SK-N-SH treated with all-trans-retinoic acid at 6 μM for 48 hours (cell line): ENCODE measurements at regions not wholly inside any gene's neighbourhood (a gene's known extent, or its start where the extent isn't known, plus 50 kb on each side); places are given as distances from the start of the nearest gene placed in this dataset.

Experiments
- ATAC-seq: fragments of 200-7000 bp; cut with Tn5 transposase; 3 replicates; pipeline ENCODE4 v1.9.1; 2020; ENCODE audit warnings: mild to moderate bottlenecking, moderate library complexity
- ARNTL ChIP-seq: fragments of 450-650 bp; formaldehyde crosslinking; IDR thresholded peaks from 2 replicates; pipeline ENCODE4 v1.5.0; 2020; ENCODE audit warnings: low read depth, mild to moderate bottlenecking, moderate library complexity, borderline replicate concordance
- BACH2 ChIP-seq: fragments of 250-450 bp; sonication (Bioruptor Pico); IDR thresholded peaks from 2 replicates; pipeline ENCODE4 v1.9.0; 2021; ENCODE audit warnings: mild to moderate bottlenecking, borderline replicate concordance
- CSDC2 ChIP-seq: fragments of 250-450 bp; sonication (Bioruptor Pico); IDR thresholded peaks from 2 replicates; pipeline ENCODE4 v1.5.0; 2020; ENCODE audit warnings: mild to moderate bottlenecking, moderate library complexity
- ESRRG ChIP-seq: fragments of 250-450 bp; sonication (Bioruptor Pico); IDR thresholded peaks from 2 replicates; pipeline ENCODE4 v1.6.1; 2021; ENCODE audit warnings: mild to moderate bottlenecking
- GLIS3 ChIP-seq: fragments of 250-450 bp; sonication (Bioruptor Pico); IDR thresholded peaks from 2 replicates; pipeline ENCODE4 v1.5.0; 2020; ENCODE audit warnings: mild to moderate bottlenecking, moderate library complexity
- ISL1 ChIP-seq: fragments of 250-450 bp; sonication (Bioruptor Pico); IDR thresholded peaks from 2 replicates; pipeline ENCODE4 v2.1.2; 2022; ENCODE audit warnings: mild to moderate bottlenecking, moderate library complexity
- OSR1 ChIP-seq: fragments of 250-450 bp; sonication (Bioruptor Pico); IDR thresholded peaks from 2 replicates; pipeline ENCODE4 v1.8.0; 2022; ENCODE audit warnings: moderate library complexity, mild to moderate bottlenecking, inconsistent platforms
- PPARA ChIP-seq: fragments of 250-450 bp; sonication (Bioruptor Pico); IDR thresholded peaks from 2 replicates; pipeline ENCODE4 v1.5.0; 2020; ENCODE audit warnings: mild to moderate bottlenecking, borderline replicate concordance
- TCF4 ChIP-seq: fragments of 250-450 bp; sonication (Bioruptor Pico); IDR thresholded peaks from 2 replicates; pipeline ENCODE4 v1.8.0; 2021; ENCODE audit warnings: mild to moderate bottlenecking, moderate library complexity, borderline replicate concordance
- TOX ChIP-seq: fragments of 250-450 bp; sonication (Bioruptor Pico); IDR thresholded peaks from 2 replicates; pipeline ENCODE4 v1.8.0; 2021; ENCODE audit warnings: mild to moderate bottlenecking, moderate library complexity, borderline replicate concordance
- ZC3H10 ChIP-seq: fragments of 250-450 bp; sonication (Bioruptor Pico); IDR thresholded peaks from 2 replicates; pipeline ENCODE4 v1.5.1; 2021; ENCODE audit warnings: mild to moderate bottlenecking, moderate library complexity
- ZNF565 ChIP-seq: fragments of 450-650 bp; formaldehyde crosslinking; conservative IDR thresholded peaks from 2 replicates; pipeline ENCODE4 v1.5.0; 2020; ENCODE audit warnings: low read depth, mild to moderate bottlenecking, moderate library complexity
- ZNF70 ChIP-seq: fragments of 450-650 bp; formaldehyde crosslinking; IDR thresholded peaks from 2 replicates; pipeline ENCODE4 v1.5.0; 2020; ENCODE audit warnings: mild to moderate bottlenecking, moderate library complexity
- ZNF8 ChIP-seq: fragments of 450-650 bp; formaldehyde crosslinking; IDR thresholded peaks from 2 replicates; pipeline ENCODE4 v1.5.0; 2020; ENCODE audit warnings: mild to moderate bottlenecking, moderate library complexity
- TF ChIP-seq, protein P1 (sequence below): fragments of 250-450 bp; sonication (Bioruptor Pico); IDR thresholded peaks from 2 replicates; pipeline ENCODE4 v1.8.0; 2020; ENCODE audit warnings: mild to moderate bottlenecking, moderate library complexity, borderline replicate concordance
- TF ChIP-seq, protein P2 (sequence below): fragments of 250-450 bp; sonication (Bioruptor Pico); IDR thresholded peaks from 2 replicates; pipeline ENCODE4 v1.5.0; 2020; ENCODE audit warnings: mild to moderate bottlenecking, moderate library complexity
- TF ChIP-seq, protein P3 (sequence below): fragments of 250-450 bp; sonication (Bioruptor Pico); IDR thresholded peaks from 2 replicates; pipeline ENCODE4 v1.5.1; 2020; ENCODE audit warnings: low read depth, mild to moderate bottlenecking, moderate library complexity
- TF ChIP-seq, protein P4 (sequence below): fragments of 250-450 bp; sonication (Bioruptor Pico); IDR thresholded peaks from 2 replicates; pipeline ENCODE4 v1.8.0; 2021; ENCODE audit warnings: low read depth, mild to moderate bottlenecking, moderate library complexity, borderline replicate concordance
- TF ChIP-seq, protein P5 (sequence below): fragments of 250-450 bp; sonication (Bioruptor Pico); IDR thresholded peaks from 2 replicates; pipeline ENCODE4 v1.5.1; 2021; ENCODE audit warnings: mild to moderate bottlenecking, moderate library complexity

DNA sequence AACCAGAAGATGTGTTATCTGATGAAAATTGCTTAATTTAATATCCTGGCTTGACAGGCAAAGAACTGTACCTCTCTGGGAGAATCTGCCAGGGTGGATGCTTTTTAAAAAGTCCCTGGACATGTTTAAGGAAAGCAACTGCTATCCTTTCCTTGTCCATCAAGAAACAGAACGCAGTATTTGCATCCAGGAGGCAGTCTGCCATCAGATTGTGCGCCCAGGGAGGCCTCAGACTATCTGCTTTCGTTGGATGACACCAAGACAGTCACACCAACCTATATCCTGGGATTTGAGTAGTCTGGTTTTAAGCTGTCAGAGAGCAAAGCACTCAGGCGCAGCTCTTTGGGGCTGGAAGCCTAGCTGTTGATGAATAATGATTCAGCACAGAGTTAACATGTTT is 121.9 kb downstream of the TBX5 start:
- TF ChIP-seq ZC3H10 (CRISPR knock-in tag) (no peak), ZNF70 (CRISPR knock-in tag) (no peak), GLIS3 (CRISPR knock-in tag) (no peak), ZNF8 (CRISPR knock-in tag) (no peak), ESRRG (no peak), BACH2 (no peak)
- TF ChIP-seq, protein P1, sequence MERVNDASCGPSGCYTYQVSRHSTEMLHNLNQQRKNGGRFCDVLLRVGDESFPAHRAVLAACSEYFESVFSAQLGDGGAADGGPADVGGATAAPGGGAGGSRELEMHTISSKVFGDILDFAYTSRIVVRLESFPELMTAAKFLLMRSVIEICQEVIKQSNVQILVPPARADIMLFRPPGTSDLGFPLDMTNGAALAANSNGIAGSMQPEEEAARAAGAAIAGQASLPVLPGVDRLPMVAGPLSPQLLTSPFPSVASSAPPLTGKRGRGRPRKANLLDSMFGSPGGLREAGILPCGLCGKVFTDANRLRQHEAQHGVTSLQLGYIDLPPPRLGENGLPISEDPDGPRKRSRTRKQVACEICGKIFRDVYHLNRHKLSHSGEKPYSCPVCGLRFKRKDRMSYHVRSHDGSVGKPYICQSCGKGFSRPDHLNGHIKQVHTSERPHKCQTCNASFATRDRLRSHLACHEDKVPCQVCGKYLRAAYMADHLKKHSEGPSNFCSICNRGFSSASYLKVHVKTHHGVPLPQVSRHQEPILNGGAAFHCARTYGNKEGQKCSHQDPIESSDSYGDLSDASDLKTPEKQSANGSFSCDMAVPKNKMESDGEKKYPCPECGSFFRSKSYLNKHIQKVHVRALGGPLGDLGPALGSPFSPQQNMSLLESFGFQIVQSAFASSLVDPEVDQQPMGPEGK (CRISPR knock-in tag), result no peak
- TF ChIP-seq, protein P2, sequence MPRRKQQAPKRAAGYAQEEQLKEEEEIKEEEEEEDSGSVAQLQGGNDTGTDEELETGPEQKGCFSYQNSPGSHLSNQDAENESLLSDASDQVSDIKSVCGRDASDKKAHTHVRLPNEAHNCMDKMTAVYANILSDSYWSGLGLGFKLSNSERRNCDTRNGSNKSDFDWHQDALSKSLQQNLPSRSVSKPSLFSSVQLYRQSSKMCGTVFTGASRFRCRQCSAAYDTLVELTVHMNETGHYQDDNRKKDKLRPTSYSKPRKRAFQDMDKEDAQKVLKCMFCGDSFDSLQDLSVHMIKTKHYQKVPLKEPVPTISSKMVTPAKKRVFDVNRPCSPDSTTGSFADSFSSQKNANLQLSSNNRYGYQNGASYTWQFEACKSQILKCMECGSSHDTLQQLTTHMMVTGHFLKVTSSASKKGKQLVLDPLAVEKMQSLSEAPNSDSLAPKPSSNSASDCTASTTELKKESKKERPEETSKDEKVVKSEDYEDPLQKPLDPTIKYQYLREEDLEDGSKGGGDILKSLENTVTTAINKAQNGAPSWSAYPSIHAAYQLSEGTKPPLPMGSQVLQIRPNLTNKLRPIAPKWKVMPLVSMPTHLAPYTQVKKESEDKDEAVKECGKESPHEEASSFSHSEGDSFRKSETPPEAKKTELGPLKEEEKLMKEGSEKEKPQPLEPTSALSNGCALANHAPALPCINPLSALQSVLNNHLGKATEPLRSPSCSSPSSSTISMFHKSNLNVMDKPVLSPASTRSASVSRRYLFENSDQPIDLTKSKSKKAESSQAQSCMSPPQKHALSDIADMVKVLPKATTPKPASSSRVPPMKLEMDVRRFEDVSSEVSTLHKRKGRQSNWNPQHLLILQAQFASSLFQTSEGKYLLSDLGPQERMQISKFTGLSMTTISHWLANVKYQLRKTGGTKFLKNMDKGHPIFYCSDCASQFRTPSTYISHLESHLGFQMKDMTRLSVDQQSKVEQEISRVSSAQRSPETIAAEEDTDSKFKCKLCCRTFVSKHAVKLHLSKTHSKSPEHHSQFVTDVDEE (CRISPR knock-in tag), result no peak
- no peak for ATAC-seq

DNA sequence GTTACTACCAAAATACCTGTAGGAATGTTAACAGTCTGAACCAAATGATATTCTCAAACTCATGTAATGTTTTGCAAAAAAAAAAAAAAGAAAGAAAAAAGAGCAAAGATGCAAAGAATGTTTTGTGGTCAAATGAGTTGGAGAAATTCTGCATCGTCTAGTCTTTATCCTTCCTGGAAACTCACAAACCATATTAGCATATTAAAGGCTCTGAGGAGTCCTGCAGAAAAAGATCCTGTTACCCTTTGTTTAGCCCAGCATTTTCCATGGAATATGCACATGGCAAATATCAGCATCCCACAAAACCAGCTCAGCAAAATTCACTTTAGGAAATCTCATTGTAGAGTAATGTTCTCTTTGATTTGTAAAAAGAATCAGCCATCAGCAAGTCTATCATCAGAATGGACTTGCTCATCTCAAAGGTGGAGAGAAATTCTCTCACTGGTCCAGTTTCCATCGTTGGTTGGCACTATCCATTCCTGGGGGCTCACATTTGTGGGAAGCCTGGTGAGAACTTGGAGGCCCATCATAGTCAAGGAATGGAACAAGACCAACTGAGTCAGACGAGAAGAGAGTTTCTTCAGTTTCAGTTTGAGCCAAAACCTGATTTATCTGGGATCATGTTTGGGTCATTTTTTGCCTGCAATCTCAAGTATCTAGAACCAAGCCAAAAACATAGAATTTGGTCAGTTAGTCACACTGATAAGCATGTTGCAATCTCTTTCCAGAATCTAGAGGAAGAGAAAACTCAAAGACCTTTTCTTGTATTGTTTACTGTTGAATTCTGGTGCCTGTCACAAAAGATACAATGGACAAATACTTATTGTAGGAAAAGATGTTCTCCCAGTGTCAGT is 129.8 kb downstream of the TBX5 start:
- no peak for ATAC-seq
- TF ChIP-seq TCF4, result no peak
- TF ChIP-seq CSDC2, result no peak

DNA sequence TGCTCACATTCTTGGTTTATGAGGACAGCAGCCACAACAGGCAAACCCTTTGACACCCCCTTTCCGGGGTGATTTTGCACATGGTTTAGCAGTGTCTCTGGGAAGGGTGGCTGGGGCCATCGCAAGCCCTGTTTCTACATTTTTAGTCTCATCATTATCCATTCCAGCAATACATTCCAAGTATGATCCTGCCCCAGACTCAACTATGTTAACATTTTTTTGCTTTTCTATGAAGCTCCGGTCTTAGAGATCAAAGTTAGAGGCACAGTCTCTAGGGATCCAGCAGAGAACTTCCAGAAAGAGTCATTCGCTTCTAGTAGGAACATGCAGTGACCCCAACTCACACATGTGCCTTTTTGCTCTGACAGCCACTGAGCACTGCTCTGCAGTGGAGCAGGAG is 130.9 kb downstream of the TBX5 start:
- no peak for ATAC-seq
- no peak for TF ChIP-seq ESRRG
- TF ChIP-seq, protein P1 (CRISPR knock-in tag), result no peak
- TF ChIP-seq ISL1 (CRISPR knock-in tag), result no peak
- no peak for TF ChIP-seq ZNF8 (CRISPR knock-in tag)
- no peak for TF ChIP-seq TCF4
- no peak for TF ChIP-seq ZC3H10 (CRISPR knock-in tag)
- TF ChIP-seq ZNF565 (CRISPR knock-in tag), result no peak
- TF ChIP-seq GLIS3 (CRISPR knock-in tag), result no peak
- TF ChIP-seq ARNTL (CRISPR knock-in tag), result no peak
- TF ChIP-seq, protein P3, sequence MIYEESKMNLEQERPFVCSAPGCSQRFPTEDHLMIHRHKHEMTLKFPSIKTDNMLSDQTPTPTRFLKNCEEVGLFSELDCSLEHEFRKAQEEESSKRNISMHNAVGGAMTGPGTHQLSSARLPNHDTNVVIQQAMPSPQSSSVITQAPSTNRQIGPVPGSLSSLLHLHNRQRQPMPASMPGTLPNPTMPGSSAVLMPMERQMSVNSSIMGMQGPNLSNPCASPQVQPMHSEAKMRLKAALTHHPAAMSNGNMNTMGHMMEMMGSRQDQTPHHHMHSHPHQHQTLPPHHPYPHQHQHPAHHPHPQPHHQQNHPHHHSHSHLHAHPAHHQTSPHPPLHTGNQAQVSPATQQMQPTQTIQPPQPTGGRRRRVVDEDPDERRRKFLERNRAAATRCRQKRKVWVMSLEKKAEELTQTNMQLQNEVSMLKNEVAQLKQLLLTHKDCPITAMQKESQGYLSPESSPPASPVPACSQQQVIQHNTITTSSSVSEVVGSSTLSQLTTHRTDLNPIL (CRISPR knock-in tag), result no peak

DNA sequence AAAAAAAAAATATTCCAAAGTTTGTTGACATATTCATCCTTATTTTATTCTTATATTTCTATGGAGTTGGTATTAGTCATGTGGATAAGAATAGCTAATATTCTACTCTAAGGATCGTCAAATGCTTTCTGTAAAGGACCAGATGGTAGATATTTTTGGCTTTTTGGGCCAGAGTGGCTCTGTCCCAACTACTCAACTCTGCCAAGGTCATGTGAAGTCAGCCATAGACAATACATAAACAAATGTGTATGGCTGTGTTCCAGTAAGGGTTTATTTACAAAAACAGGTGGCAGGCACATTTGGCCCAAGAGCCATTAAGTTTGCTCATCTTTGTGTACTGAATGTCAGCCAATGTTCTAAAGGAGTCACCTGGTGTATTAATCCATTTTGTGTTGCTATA is 131.8 kb downstream of the TBX5 start:
- no peak for ATAC-seq
- TF ChIP-seq, protein P4, sequence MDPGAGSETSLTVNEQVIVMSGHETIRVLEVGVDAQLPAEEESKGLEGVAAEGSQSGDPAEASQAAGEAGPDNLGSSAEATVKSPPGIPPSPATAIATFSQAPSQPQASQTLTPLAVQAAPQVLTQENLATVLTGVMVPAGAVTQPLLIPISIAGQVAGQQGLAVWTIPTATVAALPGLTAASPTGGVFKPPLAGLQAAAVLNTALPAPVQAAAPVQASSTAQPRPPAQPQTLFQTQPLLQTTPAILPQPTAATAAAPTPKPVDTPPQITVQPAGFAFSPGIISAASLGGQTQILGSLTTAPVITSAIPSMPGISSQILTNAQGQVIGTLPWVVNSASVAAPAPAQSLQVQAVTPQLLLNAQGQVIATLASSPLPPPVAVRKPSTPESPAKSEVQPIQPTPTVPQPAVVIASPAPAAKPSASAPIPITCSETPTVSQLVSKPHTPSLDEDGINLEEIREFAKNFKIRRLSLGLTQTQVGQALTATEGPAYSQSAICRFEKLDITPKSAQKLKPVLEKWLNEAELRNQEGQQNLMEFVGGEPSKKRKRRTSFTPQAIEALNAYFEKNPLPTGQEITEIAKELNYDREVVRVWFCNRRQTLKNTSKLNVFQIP (CRISPR knock-in tag), result no peak
- TF ChIP-seq, protein P3 (CRISPR knock-in tag), result no peak
- TF ChIP-seq ARNTL (CRISPR knock-in tag) (no peak), PPARA (CRISPR knock-in tag) (no peak), ZNF8 (CRISPR knock-in tag) (no peak), ZNF70 (CRISPR knock-in tag) (no peak), TCF4 (no peak), ESRRG (no peak), TOX (CRISPR knock-in tag) (no peak), OSR1 (no peak), ISL1 (CRISPR knock-in tag) (no peak)
- TF ChIP-seq, protein P5, sequence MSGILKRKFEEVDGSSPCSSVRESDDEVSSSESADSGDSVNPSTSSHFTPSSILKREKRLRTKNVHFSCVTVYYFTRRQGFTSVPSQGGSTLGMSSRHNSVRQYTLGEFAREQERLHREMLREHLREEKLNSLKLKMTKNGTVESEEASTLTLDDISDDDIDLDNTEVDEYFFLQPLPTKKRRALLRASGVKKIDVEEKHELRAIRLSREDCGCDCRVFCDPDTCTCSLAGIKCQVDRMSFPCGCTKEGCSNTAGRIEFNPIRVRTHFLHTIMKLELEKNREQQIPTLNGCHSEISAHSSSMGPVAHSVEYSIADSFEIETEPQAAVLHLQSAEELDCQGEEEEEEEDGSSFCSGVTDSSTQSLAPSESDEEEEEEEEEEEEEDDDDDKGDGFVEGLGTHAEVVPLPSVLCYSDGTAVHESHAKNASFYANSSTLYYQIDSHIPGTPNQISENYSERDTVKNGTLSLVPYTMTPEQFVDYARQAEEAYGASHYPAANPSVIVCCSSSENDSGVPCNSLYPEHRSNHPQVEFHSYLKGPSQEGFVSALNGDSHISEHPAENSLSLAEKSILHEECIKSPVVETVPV (CRISPR knock-in tag), result no peak
